ENCODE measurements at regions not wholly inside any gene's neighbourhood (a gene's known extent, or its start where the extent isn't known, plus 50 kb on each side); places are given as distances from the start of the nearest gene placed in this dataset.
"Not testable (repeated sequence)": the region's sequence is repeated elsewhere in the genome, so short reads cannot be mapped to it uniquely, and the experiment has no call there.

- TF ChIP-seq CTCF (IDR thresholded peaks at IDR 0.05) = no peak
- no peak overlapping the region for H3K9ac ChIP-seq (ENCODE audit: low read depth in 2 of 2, low read length in 2 of 2)
Observed at GRCh38 chr3:153394017-153394416, 232.0 kb downstream of the RAP2B start.

DNA sequence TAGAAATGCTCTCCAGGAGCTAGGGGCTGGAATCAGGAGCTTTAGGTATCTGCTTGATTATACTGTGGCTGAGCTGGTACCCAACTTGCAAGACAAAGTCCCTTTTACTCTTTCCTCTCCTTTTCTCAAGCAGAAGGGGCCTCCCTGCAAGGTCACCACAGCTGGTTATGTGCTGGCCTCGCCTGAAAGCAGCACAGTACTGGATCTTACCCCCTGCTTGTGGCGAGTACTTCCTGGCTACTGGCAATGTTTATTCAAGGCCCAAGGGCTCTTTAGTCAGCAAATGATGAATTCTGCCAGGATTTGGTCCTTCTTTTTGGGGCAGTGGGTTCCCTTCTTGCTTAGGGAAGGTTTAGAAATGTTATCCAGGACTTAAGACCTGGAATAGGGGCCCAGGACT is 234.6 kb downstream of the RAP2B start:
- Histone ChIP-seq H3K27ac (no peak overlapping the region), H3K27me3 (no peaks in the 10 kb centered on the region), H3K4me1 (no peaks in the 10 kb centered on the region), H3K36me3 (no peaks in the 10 kb centered on the region), H3K9ac (ENCODE audit: low read depth in 2 of 2, low read length in 2 of 2) (no peak overlapping the region), H3K4me3 (no peak overlapping the region), H3K9me3 (no peaks in the 10 kb centered on the region)
- no peak for DNase-seq
- intact Hi-C loops (cut with DNase I) = no loop called here
- TF ChIP-seq CTCF (IDR thresholded peaks at IDR 0.05) = no peak

More at GRCh38 chr3:153394017-153394416, 232.0 kb downstream of the RAP2B start:
- Histone ChIP-seq H3K36me3 (no peaks in the 10 kb centered on the region), H3K4me1 (no peaks in the 10 kb centered on the region), H3K27ac (no peak overlapping the region), H3K27me3 (no peaks in the 10 kb centered on the region), H3K4me3 (no peak overlapping the region), H3K9me3 (no peaks in the 10 kb centered on the region)
- DNase-seq = no peak
- intact Hi-C loops (cut with DNase I) = no loop called here

GRCh38 chr3:153397794-153398193 is 235.8 kb downstream of the RAP2B start:
- Histone ChIP-seq H3K9ac (ENCODE audit: low read depth in 2 of 2, low read length in 2 of 2) (no peak overlapping the region), H3K4me3 (no peak overlapping the region), H3K27me3 (no peaks in the 10 kb centered on the region), H3K4me1 (no peaks in the 10 kb centered on the region), H3K27ac (no peak overlapping the region), H3K9me3 (no peaks in the 10 kb centered on the region), H3K36me3 (no peaks in the 10 kb centered on the region)
- TF ChIP-seq CTCF (IDR thresholded peaks at IDR 0.05) = no peak
- DNase-seq = no peak
- intact Hi-C loops (cut with DNase I) = no loop called here

- no peak overlapping the region for H3K9ac ChIP-seq (ENCODE audit: low read depth in 2 of 2, low read length in 2 of 2)
- H3K27me3 ChIP-seq = no peaks in the 10 kb centered on the region
- H3K9me3 ChIP-seq = no peaks in the 10 kb centered on the region
- H3K36me3 ChIP-seq = no peaks in the 10 kb centered on the region
- no peak overlapping the region for H3K27ac ChIP-seq
- DNase-seq = no peak
- intact Hi-C loops (cut with DNase I) = no loop called here
- no peak for TF ChIP-seq CTCF (IDR thresholded peaks at IDR 0.05)
- no peak overlapping the region for H3K4me3 ChIP-seq
- H3K4me1 ChIP-seq = no peaks in the 10 kb centered on the region
Observed at GRCh38 chr3:153399636-153400035, 237.6 kb downstream of the RAP2B start.

DNA sequence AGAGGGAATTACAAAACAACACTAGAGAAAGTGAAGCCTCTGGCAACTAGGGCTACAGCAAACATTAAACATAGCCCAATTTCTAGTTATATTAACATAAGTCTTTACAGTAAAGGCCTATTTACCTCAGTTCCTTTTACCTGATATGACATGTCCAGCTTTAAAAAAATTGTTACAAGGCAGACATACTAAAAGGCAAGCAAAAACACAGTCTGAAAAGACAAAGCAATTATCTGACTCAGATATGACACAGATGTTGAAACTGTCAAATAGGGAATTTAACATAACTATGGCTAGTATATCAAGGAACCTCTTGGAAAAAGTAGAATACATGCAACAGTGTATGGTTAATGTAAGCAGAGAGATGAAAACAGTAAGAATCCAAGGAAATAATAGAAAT is 238.6 kb downstream of the RAP2B start:
- Histone ChIP-seq H3K27ac (no peak overlapping the region), H3K9ac (ENCODE audit: low read depth in 2 of 2, low read length in 2 of 2) (no peak overlapping the region), H3K27me3 (no peaks in the 10 kb centered on the region), H3K4me1 (no peaks in the 10 kb centered on the region), H3K4me3 (no peak overlapping the region), H3K9me3 (no peaks in the 10 kb centered on the region), H3K36me3 (no peaks in the 10 kb centered on the region)
- intact Hi-C loops (cut with DNase I) = no loop called here
- TF ChIP-seq CTCF (IDR thresholded peaks at IDR 0.05) = no peak
- no peak for DNase-seq

- Histone ChIP-seq H3K4me1 (no peaks in the 10 kb centered on the region), H3K36me3 (no peaks in the 10 kb centered on the region), H3K27me3 (no peaks in the 10 kb centered on the region), H3K9me3 (no peaks in the 10 kb centered on the region), H3K27ac (no peak overlapping the region), H3K4me3 (no peak overlapping the region), H3K9ac (ENCODE audit: low read depth in 2 of 2, low read length in 2 of 2) (no peak overlapping the region)
- no peak for DNase-seq
- intact Hi-C loops (cut with DNase I) = no loop called here
- TF ChIP-seq CTCF (IDR thresholded peaks at IDR 0.05) = no peak
Observed at GRCh38 chr3:153404157-153404556, 242.1 kb downstream of the RAP2B start.

- H3K27ac ChIP-seq; H3K9ac ChIP-seq (ENCODE audit: low read depth in 2 of 2, low read length in 2 of 2); H3K9me3 ChIP-seq; H3K27me3 ChIP-seq; H3K4me3 ChIP-seq; H3K4me1 ChIP-seq; DNase-seq; H3K36me3 ChIP-seq; intact Hi-C loops (cut with DNase I): not testable (repeated sequence)
Observed at GRCh38 chr3:153405320-153405719, 243.3 kb downstream of the RAP2B start.

All from colonic mucosa (tissue), 4 donors.